Erythroblast (primary cell): ENCODE measurements at regions not wholly inside any gene's neighbourhood (a gene's known extent, or its start where the extent isn't known, plus 50 kb on each side); places are given as distances from the start of the nearest gene placed in this dataset.

Experiments used
- GATA1 ChIP-seq: IDR thresholded peaks from 2 replicates; pipeline ENCODE4 v1.6.1; 2011; ENCODE audit warnings: low read depth, mild to moderate bottlenecking, control low read depth, low read length, moderate library complexity
- POLR2A ChIP-seq: IDR thresholded peaks from 2 replicates; pipeline ENCODE4 v1.6.1; 2011; ENCODE audit warnings: mild to moderate bottlenecking, low read length

GRCh38 chr11:106178361-106178760, 100.9 kb downstream of the AASDHPPT start:
- TF ChIP-seq POLR2A (no peak), GATA1 (no peak)
